Amniotic stem cell (primary cell): ENCODE measurements at regions not wholly inside any gene's neighbourhood (a gene's known extent, or its start where the extent isn't known, plus 50 kb on each side); places are given as distances from the start of the nearest gene placed in this dataset.

Experiments
- DNase-seq: peaks from one replicate; lab custom pipeline; 2025; lab: John Stamatoyannopoulos, UW

DNA sequence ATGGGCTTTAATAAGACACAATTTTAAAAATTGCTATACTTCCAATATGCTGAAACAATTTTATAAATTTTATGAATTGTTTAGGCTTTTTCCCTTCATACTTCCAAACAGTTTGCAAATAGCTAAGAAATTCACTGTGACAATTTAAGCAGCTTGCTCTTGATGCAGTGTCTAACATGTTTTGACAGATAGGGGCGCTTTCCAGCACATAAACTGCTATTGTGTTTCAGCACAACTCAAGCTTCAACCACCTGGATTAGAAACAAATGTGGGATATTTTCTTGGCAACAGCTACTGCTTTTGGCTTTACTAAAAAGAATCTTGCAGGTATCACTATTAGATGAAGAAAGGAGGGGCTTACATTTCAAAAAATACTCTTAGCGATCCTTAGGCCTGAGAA, 565.8 kb upstream of the DPPA4 start:
- no peak for DNase-seq

DNA sequence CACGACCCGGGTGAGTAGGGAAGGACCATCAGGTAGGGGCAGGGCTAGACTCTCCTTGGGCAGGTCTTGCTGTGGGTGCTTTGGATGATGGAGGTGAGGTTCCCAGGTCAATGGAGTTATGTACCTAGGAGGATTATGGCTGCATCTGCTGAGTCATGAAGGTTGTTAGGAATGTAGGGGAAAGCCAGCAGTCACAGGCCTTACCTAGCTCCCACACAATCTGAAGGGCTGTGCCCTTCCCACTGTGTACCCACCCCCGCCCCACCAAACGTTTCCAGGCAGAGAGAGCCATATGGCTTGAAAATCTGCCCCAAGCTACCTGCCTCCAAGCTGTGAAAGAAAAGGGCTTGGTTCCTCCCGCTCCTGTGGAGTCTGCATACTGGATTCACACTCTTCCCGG, 573.4 kb upstream of the DPPA4 start:
- DNase-seq: no peak

DNA sequence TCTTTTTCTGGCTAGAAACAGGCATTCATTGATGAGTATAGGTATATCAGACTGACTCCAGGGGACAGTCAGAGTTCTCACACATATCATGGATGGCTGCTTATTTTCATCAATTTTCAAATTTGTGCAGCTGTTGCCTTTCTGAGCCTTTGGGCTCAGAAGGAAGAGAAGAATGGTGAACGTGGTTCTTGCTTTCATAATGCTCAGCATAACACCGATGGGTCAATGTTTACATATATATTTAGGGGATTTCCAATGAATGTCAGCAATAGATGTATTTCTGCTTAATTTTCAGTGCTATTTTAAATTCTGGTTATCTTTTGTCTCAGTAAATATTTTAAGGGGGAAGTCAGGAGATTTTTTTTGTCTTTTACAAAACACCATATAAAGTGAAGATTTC, 581.4 kb upstream of the DPPA4 start:
- DNase-seq: no peak

GRCh38 chr3:109920749-109921148, 583.4 kb upstream of the DPPA4 start:
- DNase-seq: no peak

DNA sequence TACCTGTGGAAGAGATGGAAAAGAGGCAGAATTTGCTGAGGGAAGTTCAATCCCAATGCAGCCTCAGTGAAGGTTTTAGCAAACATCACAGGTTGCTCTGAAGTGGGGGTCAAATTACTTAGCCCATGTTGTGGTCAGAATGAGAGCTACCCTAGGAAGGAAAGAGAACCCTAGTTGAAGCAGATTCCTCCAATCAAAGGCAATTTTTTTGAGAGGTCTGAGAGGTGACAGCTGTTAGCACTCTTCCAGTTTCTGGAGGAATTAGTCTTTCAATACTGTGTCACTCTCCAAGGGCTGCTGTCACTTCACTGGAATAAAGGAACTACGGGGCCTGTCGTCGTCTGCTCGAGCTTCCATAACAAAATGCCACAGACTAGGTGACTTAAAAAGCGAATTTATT, 584.2 kb upstream of the DPPA4 start:
- no peak for DNase-seq

GRCh38 chr3:109922856-109923255, 585.5 kb upstream of the DPPA4 start:
- DNase-seq: no peak

DNA sequence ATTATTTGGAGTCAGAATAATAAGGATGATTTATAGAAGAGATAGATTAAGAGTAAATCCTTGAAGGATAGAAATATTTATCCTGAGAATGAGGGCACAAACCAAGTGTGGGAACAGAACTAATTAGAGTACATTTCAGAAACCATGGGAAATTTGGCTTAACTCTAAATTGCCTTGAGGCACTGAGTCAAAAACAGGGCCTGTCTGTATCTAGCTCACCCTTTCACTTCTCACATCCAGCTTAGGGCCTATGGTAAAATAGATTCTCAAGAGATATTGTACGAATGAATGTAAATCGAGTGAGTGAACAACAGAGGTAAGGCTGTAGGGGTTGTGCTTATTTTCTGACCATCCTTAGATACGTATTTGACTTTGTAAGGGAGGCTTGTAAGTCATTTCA, 586.1 kb upstream of the DPPA4 start:
- no peak for DNase-seq

- no peak for DNase-seq
These were observed 586.9 kb upstream of the DPPA4 start for GRCh38 chr3:109924196-109924595.

DNA sequence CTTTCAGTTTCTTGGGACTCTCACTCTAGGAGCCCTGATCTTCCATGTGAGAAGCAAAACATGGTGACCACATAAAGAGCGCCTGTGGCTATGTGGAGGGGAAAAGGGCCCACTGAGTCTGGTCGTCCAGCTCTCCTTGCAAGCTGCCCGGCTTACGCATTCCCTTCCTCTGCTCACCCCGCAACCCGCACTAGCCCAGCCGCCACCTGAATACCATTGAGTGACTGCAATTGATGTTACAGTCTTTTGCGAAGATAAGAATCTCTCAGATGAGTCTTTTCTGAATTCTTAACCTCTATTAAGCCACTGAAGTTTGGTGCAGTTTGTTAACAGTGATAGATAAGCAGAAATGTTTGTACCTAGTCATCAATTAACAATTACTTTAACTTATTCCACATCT, 589.0 kb upstream of the DPPA4 start:
- DNase-seq: no peak

DNA sequence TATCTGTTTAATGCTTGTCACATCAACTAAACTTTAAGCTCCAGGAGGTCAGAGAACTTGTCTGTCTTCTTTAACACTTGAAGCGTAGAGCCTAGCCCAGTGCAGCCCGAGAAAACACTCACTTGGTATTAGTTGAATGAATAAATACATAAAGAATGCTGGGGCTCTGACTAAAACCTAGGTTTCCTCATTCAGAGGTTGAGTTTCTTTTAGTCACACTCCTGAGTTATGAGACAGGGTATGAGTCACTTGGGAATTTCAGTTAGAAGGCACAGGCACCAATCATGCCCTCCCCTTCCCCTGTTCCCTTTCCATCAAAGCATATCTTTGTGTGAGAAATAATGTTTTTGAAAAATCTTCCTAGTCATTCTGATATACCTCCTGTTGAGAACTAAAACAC, 589.8 kb upstream of the DPPA4 start:
- peak; percentile 84 for DNase-seq

DNA sequence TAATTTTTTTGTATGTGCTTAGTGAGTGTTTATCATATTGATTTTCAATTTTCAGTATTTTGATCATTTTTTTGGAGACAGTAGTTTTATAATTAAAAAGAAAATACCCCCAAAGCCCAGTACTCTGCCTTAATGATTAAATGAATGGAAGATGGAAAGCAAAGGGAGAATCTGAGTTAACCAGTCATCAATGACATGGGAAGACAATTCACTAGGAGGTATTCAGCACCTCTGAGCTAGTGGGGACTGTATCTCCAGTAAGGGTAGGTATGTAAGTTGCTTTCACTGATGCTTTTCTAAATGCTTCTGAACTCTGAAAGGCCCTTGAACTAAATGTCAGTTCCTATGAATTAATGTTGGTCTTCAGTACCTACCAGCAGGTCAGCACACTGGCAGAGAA, 590.4 kb upstream of the DPPA4 start:
- no peak for DNase-seq

DNA sequence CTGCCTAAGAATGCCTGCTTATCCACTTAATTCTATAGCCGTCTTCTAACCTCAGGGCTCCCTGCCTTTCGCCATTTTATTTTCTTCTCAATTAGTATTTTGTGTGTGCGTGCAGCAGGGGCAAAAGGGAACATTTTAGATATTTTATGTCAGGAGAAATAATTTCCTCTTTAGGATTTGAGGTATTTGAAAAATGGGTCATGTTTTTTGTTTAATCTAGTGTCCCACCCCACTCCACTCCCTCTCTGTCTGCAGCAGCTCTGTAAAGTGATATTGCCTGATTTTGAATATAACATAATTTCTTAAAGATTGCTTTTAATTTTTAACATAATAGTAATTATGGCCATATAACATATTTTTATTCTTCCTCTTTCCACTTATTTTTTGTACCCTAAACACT, 593.2 kb upstream of the DPPA4 start:
- no peak for DNase-seq

DNA sequence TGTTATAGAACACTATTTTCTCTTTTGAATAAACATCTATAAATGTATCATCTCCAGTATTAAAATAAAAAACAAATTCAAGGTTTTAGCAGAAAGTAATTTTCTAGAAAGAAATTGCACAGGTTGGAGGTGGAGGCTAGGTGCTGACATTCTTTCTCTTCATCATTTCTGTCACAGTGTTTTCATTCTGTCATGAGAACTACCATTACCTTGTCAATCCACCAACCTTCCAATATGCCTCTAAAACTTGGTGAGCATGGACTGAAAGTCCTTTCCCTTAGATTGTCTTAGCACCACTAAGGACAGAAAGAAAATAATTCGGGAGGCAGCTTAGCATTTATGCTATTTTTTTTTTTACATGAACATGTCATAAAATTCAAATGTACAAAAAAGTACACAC, 596.2 kb upstream of the DPPA4 start:
- DNase-seq: no peak

GRCh38 chr3:109939817-109940216, 602.5 kb upstream of the DPPA4 start:
- DNase-seq: no peak

DNA sequence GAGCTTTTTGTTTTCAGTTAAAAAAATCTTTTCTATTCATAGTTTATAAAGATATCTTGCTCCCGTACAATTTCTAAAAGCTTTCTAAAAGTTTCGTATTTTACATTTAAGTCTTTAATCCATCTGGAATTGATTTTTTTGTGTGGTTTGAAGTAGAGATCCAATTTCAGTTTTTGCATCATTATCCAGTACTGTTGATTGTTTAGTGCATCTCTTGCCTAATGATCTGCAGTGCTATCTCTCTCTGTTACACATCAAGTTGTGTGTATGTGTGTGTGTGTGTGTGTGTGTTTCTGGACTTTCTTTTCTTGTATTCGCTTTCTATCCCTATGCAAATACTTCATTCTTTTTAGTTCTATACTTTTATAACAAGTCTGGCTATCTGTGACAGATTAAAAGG, 605.8 kb upstream of the DPPA4 start:
- no peak for DNase-seq

- DNase-seq: no peak
These were observed 607.5 kb upstream of the DPPA4 start for GRCh38 chr3:109944836-109945235.

DNA sequence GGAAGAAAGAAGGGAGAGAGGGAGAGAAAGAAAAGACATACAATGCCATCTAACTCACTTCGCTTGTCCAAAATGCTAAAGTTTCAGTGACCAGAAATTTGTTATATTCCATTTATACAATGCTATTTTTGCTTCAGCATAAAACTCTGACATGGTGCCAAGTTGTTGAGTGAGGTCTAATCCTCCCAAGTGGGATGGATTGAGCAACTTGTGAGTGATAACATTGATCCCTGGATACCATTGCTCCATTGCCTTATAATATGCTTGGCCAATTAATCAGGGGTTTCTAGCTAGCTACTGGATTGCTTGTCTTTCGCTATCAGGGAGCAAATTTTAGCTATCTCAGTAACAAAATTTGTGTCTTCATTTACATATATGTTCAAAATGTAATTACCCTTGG, 615.6 kb upstream of the DPPA4 start:
- DNase-seq: no peak

DNA sequence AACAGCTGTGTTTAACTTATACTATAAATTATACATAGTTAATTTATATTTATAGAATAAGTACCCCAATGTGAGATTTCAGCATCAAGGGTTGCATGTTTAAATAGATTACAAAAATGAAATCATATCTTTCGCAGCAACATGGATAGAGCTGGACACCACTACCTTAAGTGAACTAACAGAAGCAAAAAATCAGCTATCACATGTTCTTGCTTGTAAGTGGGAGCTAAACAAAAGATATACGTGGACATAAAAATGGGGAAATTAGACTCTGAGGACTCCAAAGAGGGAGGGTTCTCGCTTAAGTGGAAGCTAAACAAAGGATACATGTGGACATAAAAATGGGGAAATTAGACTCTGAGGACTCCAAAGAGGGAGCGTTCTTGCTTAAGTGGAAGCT, 626.5 kb upstream of the DPPA4 start:
- DNase-seq: no peak

- no peak for DNase-seq
These were observed 636.4 kb upstream of the DPPA4 start for GRCh38 chr3:109973733-109974132.

DNA sequence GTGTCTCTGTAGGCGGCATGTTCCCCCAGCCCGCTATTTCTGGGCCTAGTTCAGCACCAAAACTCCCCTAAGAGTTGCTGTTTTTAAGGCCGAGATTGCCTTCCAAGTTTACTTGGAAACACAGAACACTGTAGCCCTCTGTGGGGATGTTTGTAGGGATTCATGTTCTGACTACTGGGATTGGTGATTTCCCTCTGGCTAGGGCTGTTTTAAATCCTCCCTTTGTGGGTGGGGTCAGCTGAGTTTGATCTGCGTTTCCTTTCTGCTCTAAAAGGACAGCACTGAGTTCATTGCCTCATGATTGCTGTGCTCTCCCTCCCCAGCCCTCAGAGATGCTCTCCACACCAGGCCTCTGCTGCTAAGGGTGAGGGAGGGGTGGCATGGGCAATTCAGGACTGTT, 640.6 kb upstream of the DPPA4 start:
- no peak for DNase-seq

GRCh38 chr3:109982201-109982600, 644.9 kb upstream of the DPPA4 start:
- no peak for DNase-seq

GRCh38 chr3:109984976-109985375, 647.6 kb upstream of the DPPA4 start:
- no peak for DNase-seq

GRCh38 chr3:109985943-109986555, 648.7 kb upstream of the DPPA4 start:
- DNase-seq: no peak

DNA sequence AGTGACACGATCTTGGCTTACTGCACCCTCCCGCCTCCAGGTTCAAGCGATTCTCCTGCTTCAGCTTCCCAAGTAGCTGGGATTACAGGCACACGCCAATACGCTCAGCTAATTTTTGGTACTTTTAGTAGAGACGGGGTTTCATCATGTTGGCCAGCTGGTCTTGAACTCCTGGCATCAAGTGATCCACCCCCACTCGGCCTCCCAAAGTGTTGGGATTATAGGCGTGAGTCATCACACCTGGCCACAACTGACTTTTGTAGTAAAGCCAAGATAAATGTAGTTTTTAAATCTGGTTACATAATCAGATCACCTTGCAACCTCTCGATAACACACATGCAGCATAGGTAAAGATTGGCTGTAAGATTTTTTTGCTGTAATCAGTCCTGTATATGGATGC, 657.5 kb upstream of the DPPA4 start:
- no peak for DNase-seq

GRCh38 chr3:109995377-109995776, 658.0 kb upstream of the DPPA4 start:
- DNase-seq: no peak
